ENCODE measurements at regions not wholly inside any gene's neighbourhood (a gene's known extent, or its start where the extent isn't known, plus 50 kb on each side); places are given as distances from the start of the nearest gene placed in this dataset.

- no peak for TF ChIP-seq CTCF (IDR thresholded peaks at IDR 0.05)
- no peak for TF ChIP-seq EP300 (IDR thresholded peaks at IDR 0.05)
- TF ChIP-seq POLR2A (IDR thresholded peaks at IDR 0.05) = no peak
Measured at GRCh38 chr13:53854321-53854720, 825.7 kb downstream of the OLFM4 start.

All from ovary (tissue), 3 donors.